ENCODE measurements at regions not wholly inside any gene's neighbourhood (a gene's known extent, or its start where the extent isn't known, plus 50 kb on each side); places are given as distances from the start of the nearest gene placed in this dataset.

DNA sequence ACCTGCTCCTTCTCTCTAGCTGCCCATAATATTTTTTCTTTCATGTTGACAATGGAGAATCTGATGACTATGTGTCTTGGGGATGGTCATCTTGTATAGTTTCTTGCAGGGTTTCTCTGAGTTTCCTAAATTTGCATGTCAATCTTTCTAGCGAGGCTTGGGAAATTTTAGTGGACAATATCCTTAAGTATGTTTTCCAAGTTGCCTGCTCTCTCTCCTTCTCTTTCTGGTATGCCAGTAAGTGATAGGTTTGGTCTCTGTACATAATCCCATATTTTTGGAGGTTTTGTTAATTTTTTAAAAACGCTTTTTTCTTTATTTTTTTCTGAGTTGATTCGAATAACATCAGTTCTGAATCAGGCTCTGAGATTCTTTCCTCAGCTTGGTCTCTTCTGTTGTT is 370.9 kb upstream of the LYPLAL1 start:
- intact Hi-C loops (cut with micrococcal nuclease) = no loop called here
- Histone ChIP-seq H3K4me2 (replicated peaks; ENCODE audit: extremely low read depth, low read length, poor library complexity, severe bottlenecking) (no peak overlapping the region), H3K4me3 (replicated peaks in 1 of 3; ENCODE audit: low read depth in 2 of 3, low read length in 3 of 3) (no peak overlapping the region), H4K20me1 (ENCODE audit: insufficient read depth, low read length) (no peaks in the 10 kb centered on the region), H3K9me3 (replicated peaks in 1 of 2; ENCODE audit: control insufficient read depth in 1 of 2, insufficient read depth in 1 of 2, low read length in 2 of 2) (no peaks in the 10 kb centered on the region), H3K4me1 (ENCODE audit: control insufficient read depth in 1 of 2, insufficient read depth in 2 of 2, low read length in 2 of 2) (no peaks in the 10 kb centered on the region), H3K27me3 (ENCODE audit: control insufficient read depth in 2 of 2, insufficient read depth in 2 of 2, low read length in 2 of 2) (no peaks in the 10 kb centered on the region), H3K79me2 (ENCODE audit: insufficient read depth, low read length) (no peaks in the 10 kb centered on the region), H3K9ac (ENCODE audit: insufficient read depth, low read length, poor library complexity, severe bottlenecking) (no peak overlapping the region), H3K27ac (ENCODE audit: low read depth in 1 of 2, low read length in 2 of 2) (no peak overlapping the region), H3K36me3 (replicated peaks in 1 of 2; ENCODE audit: control insufficient read depth in 1 of 2, insufficient read depth in 2 of 2, low read length in 2 of 2) (no peaks in the 10 kb centered on the region), H2AFZ (ENCODE audit: insufficient read depth, low read depth, low read length, poor library complexity, severe bottlenecking) (no peak overlapping the region)
- TF ChIP-seq, protein P1, sequence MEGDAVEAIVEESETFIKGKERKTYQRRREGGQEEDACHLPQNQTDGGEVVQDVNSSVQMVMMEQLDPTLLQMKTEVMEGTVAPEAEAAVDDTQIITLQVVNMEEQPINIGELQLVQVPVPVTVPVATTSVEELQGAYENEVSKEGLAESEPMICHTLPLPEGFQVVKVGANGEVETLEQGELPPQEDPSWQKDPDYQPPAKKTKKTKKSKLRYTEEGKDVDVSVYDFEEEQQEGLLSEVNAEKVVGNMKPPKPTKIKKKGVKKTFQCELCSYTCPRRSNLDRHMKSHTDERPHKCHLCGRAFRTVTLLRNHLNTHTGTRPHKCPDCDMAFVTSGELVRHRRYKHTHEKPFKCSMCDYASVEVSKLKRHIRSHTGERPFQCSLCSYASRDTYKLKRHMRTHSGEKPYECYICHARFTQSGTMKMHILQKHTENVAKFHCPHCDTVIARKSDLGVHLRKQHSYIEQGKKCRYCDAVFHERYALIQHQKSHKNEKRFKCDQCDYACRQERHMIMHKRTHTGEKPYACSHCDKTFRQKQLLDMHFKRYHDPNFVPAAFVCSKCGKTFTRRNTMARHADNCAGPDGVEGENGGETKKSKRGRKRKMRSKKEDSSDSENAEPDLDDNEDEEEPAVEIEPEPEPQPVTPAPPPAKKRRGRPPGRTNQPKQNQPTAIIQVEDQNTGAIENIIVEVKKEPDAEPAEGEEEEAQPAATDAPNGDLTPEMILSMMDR (IDR thresholded peaks at IDR 0.05) = no peak
- no peaks in the 10 kb centered on the region for H3K36me3 Mint-ChIP-seq
- no peak overlapping the region for H3K27ac Mint-ChIP-seq
- no peak for DNase-seq
- H3K27me3 Mint-ChIP-seq (ENCODE audit: low read depth in 3 of 3) = peaks cover 0 to 2% (median 0%) of the 10 kb centered on the region in 3 donors
- whole genome bisulfite sequencing (ENCODE audit: insufficient coverage) = no CpG with 5 or more reads among the region's 3 CpGs
- H3K9me3 Mint-ChIP-seq = peaks cover 0 to 5% (median 3%) of the 10 kb centered on the region in 7 donors
- no peak overlapping the region for H3K4me3 Mint-ChIP-seq
- no peaks in the 10 kb centered on the region for H3K4me1 Mint-ChIP-seq

DNA sequence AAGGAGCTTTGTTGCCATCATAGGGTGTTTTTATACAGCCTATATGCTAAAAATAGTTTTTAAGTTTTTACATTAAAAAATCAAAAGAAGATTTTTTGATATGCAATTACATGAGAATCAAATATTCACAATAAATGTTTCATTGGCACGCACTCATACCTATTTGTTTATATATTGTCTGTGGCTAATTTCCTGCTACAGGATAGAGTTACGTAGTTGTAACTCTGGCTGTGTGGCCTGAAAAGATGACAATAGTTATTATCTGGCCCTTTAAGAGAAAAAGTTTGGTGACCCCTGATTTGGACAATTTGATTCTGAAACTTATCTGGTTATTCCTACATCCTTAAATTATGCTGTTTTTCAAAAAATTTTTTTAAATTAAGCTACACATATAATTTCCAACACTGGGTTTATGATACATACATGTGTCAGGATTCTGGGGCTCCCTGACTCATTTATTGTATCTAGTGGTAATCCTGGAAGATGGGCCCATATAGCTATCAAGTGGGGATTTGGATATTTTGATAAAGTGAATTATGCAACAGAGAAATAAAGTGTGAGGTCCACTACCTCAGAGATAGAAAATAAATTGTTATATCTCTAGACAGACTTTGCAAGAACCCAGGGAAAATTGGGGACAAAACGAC is 370.2 kb upstream of the LYPLAL1 start:
- no peaks in the 10 kb centered on the region for H4K20me1 ChIP-seq (ENCODE audit: insufficient read depth, low read length)
- H3K4me2 ChIP-seq (replicated peaks; ENCODE audit: extremely low read depth, low read length, poor library complexity, severe bottlenecking) = no peak overlapping the region
- no peak for DNase-seq
- no peaks in the 10 kb centered on the region for H3K27me3 ChIP-seq (ENCODE audit: control insufficient read depth in 2 of 2, insufficient read depth in 2 of 2, low read length in 2 of 2)
- no peak overlapping the region for H2AFZ ChIP-seq (ENCODE audit: insufficient read depth, low read depth, low read length, poor library complexity, severe bottlenecking)
- H3K9me3 ChIP-seq (replicated peaks in 1 of 2; ENCODE audit: control insufficient read depth in 1 of 2, insufficient read depth in 1 of 2, low read length in 2 of 2) = no peaks in the 10 kb centered on the region
- Mint-ChIP-seq H3K27me3 (ENCODE audit: low read depth in 3 of 3) (peaks cover 0 to 2% (median 0%) of the 10 kb centered on the region in 3 donors), H3K27ac (no peak overlapping the region), H3K4me1 (no peaks in the 10 kb centered on the region), H3K36me3 (no peaks in the 10 kb centered on the region), H3K9me3 (peaks cover 0 to 5% (median 3%) of the 10 kb centered on the region in 7 donors), H3K4me3 (no peak overlapping the region)
- TF ChIP-seq, protein P1 (IDR thresholded peaks at IDR 0.05) = no peak
- no peak overlapping the region for H3K9ac ChIP-seq (ENCODE audit: insufficient read depth, low read length, poor library complexity, severe bottlenecking)
- no peaks in the 10 kb centered on the region for H3K79me2 ChIP-seq (ENCODE audit: insufficient read depth, low read length)
- no peaks in the 10 kb centered on the region for H3K36me3 ChIP-seq (replicated peaks in 1 of 2; ENCODE audit: control insufficient read depth in 1 of 2, insufficient read depth in 2 of 2, low read length in 2 of 2)
- no peak overlapping the region for H3K4me3 ChIP-seq (replicated peaks in 1 of 3; ENCODE audit: low read depth in 2 of 3, low read length in 3 of 3)
- no peaks in the 10 kb centered on the region for H3K4me1 ChIP-seq (ENCODE audit: control insufficient read depth in 1 of 2, insufficient read depth in 2 of 2, low read length in 2 of 2)
- WGBS (ENCODE audit: insufficient coverage) = no CpG with 5 or more reads among the region's 3 CpGs
- H3K27ac ChIP-seq (ENCODE audit: low read depth in 1 of 2, low read length in 2 of 2) = no peak overlapping the region
- intact Hi-C loops (cut with micrococcal nuclease) = no loop called here
